Hepatocyte (in vitro differentiated cells): ENCODE measurements at regions not wholly inside any gene's neighbourhood (a gene's known extent, or its start where the extent isn't known, plus 50 kb on each side); places are given as distances from the start of the nearest gene placed in this dataset.

ENCODE experiments used
- DNase-seq: peaks from one replicate; pipeline ENCODE4 v3.0.0-alpha.2; 2016; ENCODE audit warnings: low spot score
- H2AFZ ChIP-seq: fragments of 200-600 bp; sonication (generic); 2 replicates; pipeline ENCODE4 v1.6.0; 2016; ENCODE audit warnings: antibody characterized with exemption, mild to moderate bottlenecking
- H3K27ac ChIP-seq: fragments of 200-600 bp; sonication (generic); 2 replicates; pipeline ENCODE4 v1.5.1; 2016; ENCODE audit warnings: mild to moderate bottlenecking
- H3K27me3 ChIP-seq: fragments of 200-600 bp; sonication (generic); 2 replicates; pipeline ENCODE4 v1.6.1; 2016
- H3K36me3 ChIP-seq: fragments of 200-600 bp; sonication (generic); replicated peaks from 2 replicates; pipeline ENCODE4 v1.5.1; 2016; ENCODE audit warnings: low read depth; ENCODE audit not compliant: insufficient read depth
- H3K4me1 ChIP-seq: fragments of 200-600 bp; sonication (generic); 2 replicates; pipeline ENCODE4 v1.5.1; 2016; ENCODE audit warnings: mild to moderate bottlenecking, moderate library complexity; ENCODE audit not compliant: insufficient read depth
- H3K4me2 ChIP-seq: fragments of 200-600 bp; sonication (generic); 2 replicates; pipeline ENCODE4 v1.6.0; 2016
- H3K4me3 ChIP-seq: fragments of 200-600 bp; sonication (generic); 2 replicates; pipeline ENCODE4 v1.5.1; 2016; ENCODE audit warnings: mild to moderate bottlenecking
- H3K79me2 ChIP-seq: fragments of 200-600 bp; sonication (generic); 2 replicates; pipeline ENCODE4 v1.6.0; 2017; ENCODE audit warnings: mild to moderate bottlenecking
- H3K9me2 ChIP-seq: fragments of 200-600 bp; sonication (generic); replicated peaks from 2 replicates; pipeline ENCODE4 v1.6.0; 2017; ENCODE audit warnings: mild to moderate bottlenecking; ENCODE audit not compliant: insufficient read depth
- H3K9me3 ChIP-seq: fragments of 200-600 bp; sonication (generic); 2 replicates; pipeline ENCODE4 v1.5.1; 2016; ENCODE audit warnings: low read depth, mild to moderate bottlenecking
- H4K20me1 ChIP-seq: fragments of 200-600 bp; sonication (generic); 2 replicates; pipeline ENCODE4 v1.6.0; 2016; ENCODE audit warnings: mild to moderate bottlenecking; ENCODE audit not compliant: insufficient read depth, poor library complexity, severe bottlenecking
- CTCF ChIP-seq: fragments of 200-600 bp; sonication (generic); IDR thresholded peaks from 2 replicates; pipeline ENCODE4 v1.5.1; 2016; ENCODE audit warnings: antibody characterized with exemption, mild to moderate bottlenecking; ENCODE audit not compliant: poor library complexity
- EZH2 ChIP-seq: fragments of 200-600 bp; sonication (generic); IDR thresholded peaks from 2 replicates; pipeline ENCODE4 v1.6.1; 2016; ENCODE audit warnings: antibody characterized with exemption, mild to moderate bottlenecking, borderline replicate concordance
- EZH2phosphoT487 ChIP-seq: fragments of 200-600 bp; sonication (generic); IDR thresholded peaks from one replicate; pipeline ENCODE4 v1.6.1; 2018; ENCODE audit warnings: antibody characterized with exemption, mild to moderate bottlenecking, low read depth, moderate library complexity; ENCODE audit not compliant: unreplicated experiment, severe bottlenecking
- WGBS: methylation state at CpG from one replicate; pipeline ENCODE4 v1.1.6; 2016; ENCODE audit warnings: low lambda C conversion rate; ENCODE audit errors: missing lambda C conversion rate; 5-methylcytosine and 5-hydroxymethylcytosine counted together

GRCh38 chr5:53350991-53351770 is 129.2 kb upstream of the FST start:
- no peaks in the 10 kb centered on the region for H3K9me2 ChIP-seq
- no peaks in the 10 kb centered on the region for H3K27me3 ChIP-seq
- peaks cover 8% of the 10 kb centered on the region for H3K4me1 ChIP-seq
- H3K36me3 ChIP-seq: no peaks in the 10 kb centered on the region
- H3K79me2 ChIP-seq: no peaks in the 10 kb centered on the region
- 91% methylated on average over 4 of the region's 4 CpGs for whole genome bisulfite sequencing
- H3K9me3 ChIP-seq: no peaks in the 10 kb centered on the region
- H3K4me3 ChIP-seq: no peak overlapping the region
- no peak for DNase-seq
- no peak overlapping the region for H2AFZ ChIP-seq
- H3K27ac ChIP-seq: no peak overlapping the region
- no peaks in the 10 kb centered on the region for H4K20me1 ChIP-seq
- TF ChIP-seq EZH2 (no peak), EZH2phosphoT487 (no peak), CTCF (no peak)
- no peak overlapping the region for H3K4me2 ChIP-seq

- Histone ChIP-seq H3K4me2 (no peak overlapping the region), H3K4me1 (peaks cover 2% of the 10 kb centered on the region), H3K9me3 (no peaks in the 10 kb centered on the region), H3K79me2 (no peaks in the 10 kb centered on the region), H3K36me3 (no peaks in the 10 kb centered on the region), H3K4me3 (no peak overlapping the region), H3K27ac (no peak overlapping the region), H3K27me3 (no peaks in the 10 kb centered on the region), H4K20me1 (no peaks in the 10 kb centered on the region), H3K9me2 (no peaks in the 10 kb centered on the region), H2AFZ (no peak overlapping the region)
- 51% methylated on average over 5 of the region's 5 CpGs for whole genome bisulfite sequencing
- no peak for DNase-seq
- TF ChIP-seq CTCF: no peak
- TF ChIP-seq EZH2: no peak
- no peak for TF ChIP-seq EZH2phosphoT487
Observed at GRCh38 chr5:53355316-53355715, 125.1 kb upstream of the FST start.

GRCh38 chr5:53355931-53356330 is 124.5 kb upstream of the FST start:
- Histone ChIP-seq H2AFZ (no peak overlapping the region), H3K9me3 (no peaks in the 10 kb centered on the region), H3K27ac (no peak overlapping the region), H3K4me2 (no peak overlapping the region), H3K36me3 (no peaks in the 10 kb centered on the region), H3K4me1 (no peaks in the 10 kb centered on the region), H3K9me2 (no peaks in the 10 kb centered on the region), H3K4me3 (no peak overlapping the region), H4K20me1 (no peaks in the 10 kb centered on the region), H3K27me3 (no peaks in the 10 kb centered on the region), H3K79me2 (no peaks in the 10 kb centered on the region)
- WGBS: 88% methylated on average over 1 of the region's 1 CpG
- TF ChIP-seq CTCF (no peak), EZH2phosphoT487 (no peak), EZH2 (no peak)
- no peak for DNase-seq
